GM18868 (cell line): ENCODE measurements at regions not wholly inside any gene's neighbourhood (a gene's known extent, or its start where the extent isn't known, plus 50 kb on each side); places are given as distances from the start of the nearest gene placed in this dataset.

Source experiments
- ATAC-seq: cut with Tn5 transposase; IDR thresholded peaks from one replicate; pipeline ENCODE4 v1.9.1; 2021; ENCODE audit warnings: mild to moderate bottlenecking, moderate library complexity; ENCODE audit not compliant: unreplicated experiment

DNA sequence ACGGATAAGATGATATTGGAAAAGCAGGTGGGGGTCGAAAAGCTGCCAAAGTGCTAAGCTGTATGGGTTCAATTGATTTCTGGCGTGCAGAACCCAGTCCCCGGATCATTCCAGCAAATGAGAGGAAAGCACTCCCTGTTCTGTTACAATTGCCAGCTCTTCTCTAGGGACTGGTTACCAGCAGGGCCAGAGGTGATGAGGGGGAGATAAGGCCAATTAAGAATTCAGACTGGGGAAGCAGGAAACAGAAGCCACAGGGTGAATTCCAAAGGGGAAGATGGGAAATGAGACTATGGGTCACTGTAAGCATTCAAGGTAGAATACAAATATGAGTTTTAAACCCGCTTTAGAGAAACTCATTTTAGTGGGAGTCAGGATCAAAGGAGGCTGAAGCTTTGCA, 349.4 kb upstream of the MAP3K7 start:
- ATAC-seq: no peak

DNA sequence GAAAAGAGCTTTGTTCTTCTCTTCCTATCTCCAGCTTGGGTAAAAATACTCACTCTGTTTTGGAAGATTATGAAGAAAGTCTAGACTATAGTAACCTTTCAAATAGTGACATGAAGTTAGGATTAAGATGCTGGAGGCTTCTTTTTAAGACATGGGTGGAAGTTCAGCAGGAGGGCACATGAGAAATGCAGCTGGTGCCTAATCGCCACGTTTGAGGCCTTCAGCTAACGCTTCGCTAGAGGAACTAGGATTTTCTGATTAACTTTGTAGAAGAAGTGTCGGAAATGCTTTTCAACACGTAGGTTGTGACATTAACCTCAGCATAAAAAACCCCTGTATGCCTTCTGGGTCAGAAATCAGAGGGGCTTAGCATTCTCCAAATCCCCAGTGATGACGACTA, 348.1 kb upstream of the MAP3K7 start:
- no peak for ATAC-seq

DNA sequence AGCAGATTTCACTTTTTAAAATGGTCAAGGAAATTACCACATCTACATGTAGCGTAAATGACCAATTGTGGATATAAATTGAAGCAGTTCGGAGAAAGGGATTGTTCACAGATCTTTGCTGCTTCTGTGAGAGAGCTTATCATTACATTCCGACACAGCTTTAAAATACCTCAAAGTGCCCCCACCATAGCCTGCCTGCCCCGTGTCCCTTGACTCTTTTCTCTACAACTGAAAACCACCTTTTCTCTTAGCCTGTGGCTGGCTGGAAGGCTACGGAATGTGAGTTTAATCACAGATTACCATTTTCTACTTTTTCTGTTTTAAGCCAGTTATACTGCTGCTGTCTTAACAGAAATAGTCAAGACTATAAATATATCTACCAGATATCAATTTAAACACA, 347.2 kb upstream of the MAP3K7 start:
- no peak for ATAC-seq

DNA sequence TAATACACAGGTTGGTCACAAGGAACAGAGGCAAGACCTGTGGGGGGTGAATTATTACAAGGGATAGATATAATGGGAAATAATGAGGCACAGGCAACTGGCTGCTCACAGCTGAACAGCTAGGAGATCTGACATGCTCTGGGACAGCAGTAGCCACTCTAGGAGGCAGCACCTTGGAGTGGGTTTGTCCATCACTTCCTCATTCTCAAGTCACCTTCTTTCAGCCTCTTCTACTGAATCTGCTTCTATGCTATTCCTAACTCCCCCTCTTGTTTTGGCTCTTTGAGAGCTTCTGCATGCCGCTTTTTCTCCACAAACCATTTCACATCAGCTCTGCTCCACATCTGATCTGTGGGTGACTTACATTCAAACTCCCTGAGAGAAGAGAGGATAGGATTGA, 345.5 kb upstream of the MAP3K7 start:
- ATAC-seq: no peak

DNA sequence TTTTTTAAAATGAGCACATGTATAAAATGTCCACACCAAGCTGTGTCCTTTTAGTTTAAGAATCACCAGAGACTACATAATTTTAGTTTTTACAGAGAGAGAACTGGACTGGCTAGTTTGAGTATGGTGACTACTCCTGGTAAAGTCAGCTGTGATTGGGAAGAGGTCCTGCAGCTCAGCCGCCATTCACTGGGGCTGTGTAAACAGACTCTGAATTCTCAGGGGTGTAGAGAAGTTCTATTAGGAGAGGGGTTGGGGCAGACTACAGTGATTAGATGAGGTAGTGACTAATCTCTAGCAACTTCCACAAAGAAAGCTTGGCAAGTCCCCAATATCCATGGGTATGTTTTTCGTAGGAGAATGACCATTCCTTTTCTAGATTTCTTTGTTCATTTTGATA, 341.2 kb upstream of the MAP3K7 start:
- no peak for ATAC-seq

DNA sequence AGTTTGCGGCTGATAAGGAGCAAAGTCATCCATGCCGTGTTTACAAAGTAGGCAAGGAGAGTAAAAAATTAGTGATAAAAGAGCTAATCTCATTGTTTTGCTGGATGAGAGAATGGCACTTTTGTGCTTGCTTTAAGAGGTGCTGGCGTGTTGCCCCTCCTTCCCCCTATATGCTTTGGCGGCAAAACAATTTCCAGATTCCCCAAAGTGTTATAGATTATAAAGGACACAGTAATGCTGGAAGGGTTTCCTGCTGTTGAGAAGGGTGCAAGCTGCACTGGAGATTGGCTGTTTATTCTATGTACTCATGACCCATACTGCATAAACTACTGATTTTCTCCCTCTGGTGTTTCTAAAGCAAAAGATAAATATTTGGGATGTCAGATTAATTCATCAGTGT, 338.9 kb upstream of the MAP3K7 start:
- ATAC-seq: no peak

DNA sequence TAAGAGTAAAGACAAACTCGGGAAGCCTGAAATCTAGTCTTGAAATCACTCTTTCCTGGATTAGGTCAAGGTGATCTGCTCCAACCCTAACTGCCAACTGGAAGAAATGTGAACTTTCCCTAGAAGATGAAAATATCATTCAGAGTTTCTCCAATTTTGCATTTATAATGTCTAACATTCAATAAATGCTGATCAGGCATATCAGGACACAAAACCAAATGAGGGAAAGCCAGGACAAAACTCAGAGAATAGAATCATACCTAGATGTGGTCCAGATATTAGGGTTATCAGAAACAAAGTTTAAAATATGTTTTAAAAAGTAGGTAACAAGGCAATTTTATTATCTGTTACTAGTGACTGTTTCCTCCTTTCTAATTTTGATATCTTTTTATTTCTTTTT, 335.5 kb upstream of the MAP3K7 start:
- no peak for ATAC-seq

DNA sequence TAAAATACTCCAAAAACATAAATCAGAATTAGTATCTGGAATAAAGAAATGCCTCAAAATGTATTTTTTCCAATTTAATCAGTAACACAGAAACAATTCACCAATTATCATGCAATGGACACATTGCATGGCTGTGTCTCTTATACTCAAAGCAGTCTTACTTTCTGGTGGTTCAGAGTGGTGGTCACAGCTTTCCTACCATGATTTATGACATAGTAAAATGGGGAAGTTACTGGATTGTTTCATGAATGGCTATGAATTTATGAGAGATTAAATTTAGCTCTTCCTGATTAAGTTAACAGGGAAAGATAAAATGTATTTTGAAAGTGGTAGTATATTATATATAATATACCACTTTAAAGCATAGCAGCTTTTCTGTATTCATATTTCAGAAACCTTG, 331.5 kb upstream of the MAP3K7 start:
- no peak for ATAC-seq

DNA sequence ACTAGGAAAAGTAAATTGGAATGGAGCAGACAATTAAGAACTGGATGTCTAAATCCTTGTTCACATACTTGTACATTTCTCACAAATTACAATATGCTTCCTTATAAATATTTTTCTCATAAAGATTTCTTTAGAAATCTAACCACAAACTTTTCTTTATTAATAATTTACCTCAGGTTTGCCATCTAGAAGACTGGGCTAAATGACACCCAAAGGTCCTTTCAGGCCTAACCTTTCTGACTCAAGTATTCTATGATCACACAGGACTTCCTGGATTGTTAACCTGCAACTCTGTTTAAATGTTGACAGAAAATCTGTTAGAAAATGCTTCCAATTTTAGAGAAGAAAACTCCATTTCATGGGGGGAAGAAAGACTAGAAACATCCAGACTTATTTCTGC, 330.5 kb upstream of the MAP3K7 start:
- ATAC-seq: no peak

DNA sequence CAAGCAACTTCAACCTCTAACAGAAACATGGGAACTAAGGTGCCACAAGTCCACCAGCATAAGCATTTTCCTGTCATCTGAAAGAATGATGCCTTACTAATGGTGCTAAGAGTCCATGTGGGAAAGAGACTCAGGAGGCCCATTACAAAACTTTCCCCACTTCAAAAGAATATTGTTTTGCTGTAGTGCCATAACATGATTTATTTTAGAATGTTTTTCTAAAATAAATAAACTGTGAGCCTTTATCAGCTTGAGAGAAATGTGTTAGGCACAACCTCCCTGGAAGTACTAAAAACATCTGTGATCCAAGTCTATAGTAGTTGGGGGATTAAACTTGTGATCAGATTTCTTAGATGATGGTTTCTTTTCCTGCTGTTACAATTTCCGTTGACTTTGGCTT, 330.1 kb upstream of the MAP3K7 start:
- no peak for ATAC-seq

DNA sequence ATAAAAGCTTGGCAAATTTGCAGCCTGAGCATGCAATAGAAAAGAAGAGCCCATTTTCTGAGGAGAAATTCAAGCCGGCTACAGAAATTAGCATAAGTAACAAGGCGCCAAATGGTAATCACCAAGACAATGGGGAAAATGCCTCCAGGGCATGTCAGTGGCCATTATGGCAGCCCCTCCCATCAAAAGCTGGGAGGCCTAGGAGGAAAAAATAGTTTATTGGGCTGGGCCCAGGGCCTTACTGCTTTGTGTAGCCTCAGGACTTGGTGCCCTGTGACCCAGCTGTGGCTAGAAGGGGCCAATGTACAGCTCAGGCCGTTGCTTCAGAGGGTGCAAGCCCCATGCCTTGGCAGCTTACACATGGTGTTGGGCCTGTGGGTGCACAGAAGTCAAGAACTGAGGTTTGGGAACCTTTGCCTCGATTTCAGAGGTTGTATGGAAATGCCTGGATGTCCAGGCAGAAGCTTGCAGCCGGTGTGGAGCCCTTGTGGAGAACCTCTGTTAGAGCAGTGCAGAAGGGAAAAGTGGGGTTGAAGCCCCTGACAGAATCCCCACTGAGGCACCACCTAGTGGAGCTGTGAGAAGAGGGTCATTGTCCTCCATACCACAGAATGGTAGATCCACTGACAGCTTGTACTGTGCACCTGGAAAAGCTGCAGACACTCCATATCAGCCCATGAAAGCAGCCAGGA, 328.5 kb upstream of the MAP3K7 start:
- ATAC-seq: no peak

DNA sequence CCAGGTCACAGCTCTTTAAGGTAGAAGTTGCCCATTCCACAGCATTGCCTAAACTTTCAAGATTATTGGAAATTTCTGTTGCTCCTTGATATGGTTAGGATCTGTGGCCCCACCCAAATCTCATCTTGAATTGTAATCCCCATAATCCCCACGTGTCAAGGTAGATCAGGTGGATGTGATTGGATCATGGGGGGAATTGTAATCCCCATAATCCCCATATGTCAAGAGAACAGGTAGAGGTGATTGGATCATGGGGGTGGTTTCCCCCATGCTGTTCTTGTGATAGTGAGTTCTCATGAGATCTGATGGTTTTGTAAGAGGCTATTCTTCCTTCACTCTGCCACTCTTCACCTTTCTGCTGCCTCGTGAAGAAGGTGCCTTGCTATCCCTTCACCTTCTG, 327.4 kb upstream of the MAP3K7 start:
- no peak for ATAC-seq

DNA sequence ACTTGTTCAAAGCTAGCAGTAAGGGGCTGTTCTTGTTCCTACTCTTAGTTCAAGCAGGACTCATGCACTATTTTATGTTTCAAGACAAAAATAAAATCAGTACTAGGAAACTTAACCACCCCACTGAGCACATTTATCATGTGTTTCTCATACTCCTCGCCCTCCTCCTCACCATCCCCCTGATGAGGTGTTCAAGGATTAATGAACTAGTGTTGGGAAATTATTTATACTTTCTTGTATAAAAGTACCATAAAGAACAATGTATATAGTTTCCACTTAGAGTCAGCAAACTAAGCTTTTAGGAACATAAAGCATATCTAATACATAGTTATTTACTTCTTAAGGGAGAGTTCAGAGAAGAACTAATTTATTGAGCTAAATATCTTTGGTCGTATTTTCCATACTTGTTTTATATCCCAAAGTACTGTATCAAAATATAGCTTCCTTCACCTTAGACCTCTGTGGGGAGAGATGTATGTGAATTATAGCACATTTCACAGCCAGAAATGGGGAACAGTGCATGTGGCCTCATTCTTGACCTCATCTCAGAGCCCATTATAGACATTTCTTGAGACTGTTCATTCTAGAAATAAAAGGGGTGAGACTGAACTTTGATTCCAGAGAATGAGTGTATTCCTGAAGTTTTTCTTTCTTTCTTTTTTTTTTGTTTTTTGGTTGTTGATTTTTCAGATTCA, 326.5 kb upstream of the MAP3K7 start:
- no peak for ATAC-seq

DNA sequence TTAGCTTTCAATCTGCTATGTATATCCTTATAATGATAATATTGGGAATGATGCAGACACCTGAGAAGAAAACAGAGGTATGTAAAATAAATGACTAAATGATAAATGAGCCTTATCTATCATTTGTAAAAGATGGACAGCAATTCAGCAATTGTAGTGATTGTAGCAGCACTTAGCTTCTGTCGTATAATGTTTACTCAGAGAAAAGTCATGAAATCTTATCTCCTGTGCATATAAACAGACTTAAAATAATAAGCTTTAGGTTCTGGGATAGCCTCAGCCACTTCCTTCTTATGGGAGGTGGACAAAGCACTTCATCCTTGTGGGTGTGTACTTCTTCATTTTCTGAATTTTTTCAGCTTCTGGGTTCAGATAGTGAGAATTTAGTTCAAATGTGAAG, 324.8 kb upstream of the MAP3K7 start:
- ATAC-seq: no peak

DNA sequence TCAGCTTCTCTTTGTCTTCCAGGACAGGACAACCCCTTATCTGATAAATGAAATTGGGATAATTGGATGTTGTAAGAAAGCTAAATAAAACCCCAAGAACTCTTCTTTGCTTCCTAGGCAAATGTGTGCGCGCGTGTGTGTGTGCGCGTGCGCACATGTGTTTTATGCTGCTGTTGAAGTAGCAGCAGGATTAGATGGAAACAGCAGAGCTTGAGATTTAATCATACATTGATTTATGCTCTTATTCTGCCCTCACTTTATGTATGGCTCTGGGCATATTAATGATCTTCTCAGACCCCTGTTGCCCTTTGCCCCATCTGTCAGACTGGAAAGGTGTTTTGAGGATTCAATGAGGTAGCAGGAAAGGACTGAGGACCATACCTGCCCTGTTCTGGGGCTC, 324.0 kb upstream of the MAP3K7 start:
- no peak for ATAC-seq

DNA sequence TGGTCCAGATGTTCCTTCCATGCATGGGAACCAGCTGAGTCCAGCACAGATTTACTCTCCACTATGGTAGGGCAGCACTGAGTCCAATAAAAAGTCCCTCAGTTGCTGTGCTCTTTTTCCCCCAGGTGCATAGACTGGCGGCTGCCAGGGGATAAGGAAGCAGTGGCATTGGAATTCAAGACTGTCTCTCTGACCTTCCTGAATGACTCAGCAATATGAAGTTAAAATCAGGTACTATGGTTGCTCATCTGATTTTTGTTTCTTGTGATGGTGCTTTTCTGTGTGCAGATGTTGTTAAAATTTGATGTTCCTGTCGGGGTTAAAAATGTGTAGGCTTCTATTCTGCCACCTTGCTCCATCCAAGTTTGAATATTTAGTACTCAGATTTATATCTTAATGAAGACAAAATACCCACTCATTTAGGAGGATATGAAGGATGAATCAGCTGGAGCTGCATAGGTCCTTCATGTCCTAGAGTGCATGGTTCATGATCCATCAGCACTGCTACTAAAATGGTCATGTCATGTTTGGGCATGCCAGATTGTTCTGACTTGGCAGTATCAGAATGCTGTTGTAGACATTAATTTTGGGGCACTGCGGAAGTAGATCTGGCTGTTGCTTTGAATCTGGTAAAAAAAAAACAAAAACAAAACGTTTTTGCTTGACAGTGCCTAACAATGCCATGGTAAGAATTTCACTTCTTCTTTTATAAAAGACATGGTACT, 321.2 kb upstream of the MAP3K7 start:
- ATAC-seq: no peak

DNA sequence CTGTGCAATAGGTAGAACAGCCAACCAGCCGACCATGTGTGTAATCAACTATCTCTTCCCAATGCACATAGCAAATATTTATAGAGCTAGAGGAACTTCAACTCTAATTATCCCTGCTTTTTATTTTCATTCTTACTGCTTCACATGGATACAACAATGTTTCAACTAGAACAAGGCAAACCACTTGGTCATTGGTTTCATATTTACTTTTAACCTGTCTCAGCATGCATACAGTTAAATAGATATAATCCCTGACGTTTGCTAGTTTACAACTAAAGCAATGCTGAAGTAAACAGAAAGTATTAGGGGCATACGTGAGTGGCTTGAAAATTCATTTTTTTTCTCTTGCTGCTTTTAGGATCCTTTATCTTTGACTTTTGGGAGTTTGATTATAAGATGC, 318.5 kb upstream of the MAP3K7 start:
- no peak for ATAC-seq

DNA sequence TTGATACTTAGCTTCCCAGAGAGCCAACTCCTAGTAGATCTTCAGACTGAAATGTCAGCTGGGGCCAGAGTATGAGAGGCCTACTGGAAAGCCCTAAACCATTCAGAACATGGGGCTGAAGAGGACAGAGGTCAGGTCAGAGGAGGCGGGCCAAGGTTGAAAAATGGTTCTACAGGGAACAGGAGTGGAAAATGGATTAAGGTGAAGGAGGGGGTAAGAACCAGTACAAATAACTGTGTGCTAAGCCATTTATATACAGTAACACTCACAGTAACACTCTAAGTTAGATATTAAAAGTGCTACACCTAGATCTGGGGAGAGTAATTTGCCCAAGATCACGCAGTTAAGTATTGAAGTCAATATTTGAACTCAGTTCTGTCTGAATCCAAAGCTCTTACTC, 313.2 kb upstream of the MAP3K7 start:
- no peak for ATAC-seq

DNA sequence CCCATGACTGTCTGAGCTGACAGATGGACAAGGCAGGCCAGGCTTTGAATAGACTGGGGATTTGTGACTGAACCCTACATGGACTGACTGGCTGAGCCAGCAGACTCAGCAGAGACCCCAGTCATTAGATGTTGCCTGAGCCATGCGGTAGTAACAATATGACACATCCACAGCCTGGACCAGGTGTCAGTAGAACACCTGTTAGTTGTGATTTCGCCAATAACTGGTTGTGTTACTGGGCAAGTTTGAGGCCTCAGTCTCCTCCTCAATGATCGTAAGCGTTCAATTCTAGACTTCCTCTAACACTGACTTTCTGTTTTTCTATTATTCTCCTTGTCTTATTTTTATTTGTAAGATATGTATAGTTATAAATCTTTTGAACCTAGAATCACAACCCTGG, 311.9 kb upstream of the MAP3K7 start:
- no peak for ATAC-seq

DNA sequence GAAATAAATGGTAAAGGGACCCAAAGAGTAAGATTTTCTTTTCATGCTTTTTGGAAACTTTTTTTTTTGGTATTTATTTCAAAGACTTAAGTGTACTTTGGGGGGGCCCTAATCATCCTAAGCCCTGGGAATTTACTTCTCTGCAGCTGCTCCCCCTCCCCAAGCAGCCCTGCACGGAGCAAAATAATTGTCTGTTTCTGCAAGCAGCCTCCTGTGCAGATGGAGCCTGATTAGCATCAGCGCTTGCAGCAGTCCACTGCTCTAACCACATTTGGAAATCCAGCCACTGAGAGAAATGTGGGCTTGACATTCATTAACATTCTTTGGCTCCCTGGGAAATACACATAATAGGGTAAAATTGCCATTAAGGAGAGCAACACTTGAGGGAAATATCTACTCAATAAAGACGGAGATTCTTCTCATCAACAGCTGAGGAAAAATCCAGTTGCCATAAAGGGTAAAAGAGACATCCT, 309.2 kb upstream of the MAP3K7 start:
- ATAC-seq: no peak

DNA sequence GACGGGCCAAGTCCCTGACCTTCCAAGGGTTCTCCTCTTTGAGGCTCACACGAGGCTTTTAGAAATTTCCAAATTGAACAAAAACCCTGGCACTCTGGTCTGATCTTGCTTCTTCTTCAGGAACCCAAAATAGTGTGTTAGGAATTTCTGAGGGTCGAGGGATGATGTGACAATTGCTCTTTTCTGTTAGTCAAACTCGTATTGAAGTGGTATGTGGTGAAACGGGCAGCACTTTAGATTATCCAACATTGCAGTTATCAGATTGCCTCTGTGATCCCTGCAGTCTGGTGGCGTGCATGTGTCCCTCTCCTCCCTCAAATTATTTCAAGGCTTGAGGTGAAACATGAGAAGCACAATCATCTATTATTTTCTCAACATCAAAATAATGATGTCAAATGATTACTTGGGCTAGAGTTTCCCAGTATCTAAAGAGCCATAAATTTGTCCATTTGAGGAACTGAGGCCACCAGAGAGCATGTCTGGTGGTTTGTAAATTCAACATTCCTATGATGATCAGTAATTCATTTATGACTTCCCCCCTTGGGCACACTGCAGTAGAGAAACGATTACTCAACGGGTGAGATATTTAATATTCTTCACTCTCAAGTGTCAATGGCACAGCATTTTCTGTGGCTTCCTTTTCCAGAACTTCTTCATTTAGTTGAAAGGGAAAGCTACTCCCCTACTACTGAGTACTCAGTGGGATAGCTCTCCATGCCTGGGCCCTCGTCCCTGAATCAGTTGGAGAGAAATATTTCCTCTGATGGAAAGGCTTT, 308.6 kb upstream of the MAP3K7 start:
- ATAC-seq: no peak
